ENCODE measurements at regions not wholly inside any gene's neighbourhood (a gene's known extent, or its start where the extent isn't known, plus 50 kb on each side); places are given as distances from the start of the nearest gene placed in this dataset.
A peak's percentile ranks its signal among the peaks of the same experiment; 100 is the strongest.

GRCh38 chr14:44404599-44404998 lies 102.5 kb downstream of the FSCB start:
- Histone ChIP-seq H3K4me1 (ENCODE audit: insufficient read depth, low read length, poor library complexity, severe bottlenecking) (peaks cover 19% of the 10 kb centered on the region), H3K4me3 (ENCODE audit: low read depth, low read length, poor library complexity, severe bottlenecking) (no peak overlapping the region), H3K9me3 (ENCODE audit: low read depth, low read length, poor library complexity, severe bottlenecking) (no peaks in the 10 kb centered on the region), H3K27ac (ENCODE audit: low read depth, low read length, poor library complexity, severe bottlenecking) (no peak overlapping the region), H3K27me3 (replicated peaks; ENCODE audit: insufficient read depth, low read depth, low read length, poor library complexity) (no peaks in the 10 kb centered on the region), H3K36me3 (ENCODE audit: insufficient read depth, low read length, poor library complexity, severe bottlenecking) (no peaks in the 10 kb centered on the region)
- intact Hi-C loops (cut with micrococcal nuclease; ENCODE audit: unreplicated experiment), result no loop called here
- no peak for TF ChIP-seq CTCF (conservative IDR thresholded peaks at IDR 0.05; ENCODE audit: low read depth, low read length)
- no peak for TF ChIP-seq EZH2 (IDR thresholded peaks at IDR 0.05; ENCODE audit: borderline replicate concordance, low read depth, low read length, poor library complexity, severe bottlenecking)
- ChIA-PET POLR2A (ENCODE audit: low non-redundant PET) (no interaction called here), CTCF (no interaction called here)
- no peak for DNase-seq (ENCODE audit: low spot score)
- no TSS peak for BruUV-seq (replicated peaks)

- no peaks in the 10 kb centered on the region for H3K27me3 ChIP-seq (replicated peaks; ENCODE audit: insufficient read depth, low read depth, low read length, poor library complexity)
- no peak for TF ChIP-seq CTCF (conservative IDR thresholded peaks at IDR 0.05; ENCODE audit: low read depth, low read length)
- TF ChIP-seq EZH2 (IDR thresholded peaks at IDR 0.05; ENCODE audit: borderline replicate concordance, low read depth, low read length, poor library complexity, severe bottlenecking), result no peak
- peak; percentile 65 for DNase-seq (ENCODE audit: low spot score)
- H3K36me3 ChIP-seq (ENCODE audit: insufficient read depth, low read length, poor library complexity, severe bottlenecking), result no peaks in the 10 kb centered on the region
- CTCF ChIA-PET, result no interaction called here
- BruUV-seq (replicated peaks), result no TSS peak
- H3K27ac ChIP-seq (ENCODE audit: low read depth, low read length, poor library complexity, severe bottlenecking), result no peak overlapping the region
- H3K4me3 ChIP-seq (ENCODE audit: low read depth, low read length, poor library complexity, severe bottlenecking), result no peak overlapping the region
- intact Hi-C loops (cut with micrococcal nuclease; ENCODE audit: unreplicated experiment), result no loop called here
- H3K9me3 ChIP-seq (ENCODE audit: low read depth, low read length, poor library complexity, severe bottlenecking), result no peaks in the 10 kb centered on the region
- POLR2A ChIA-PET (ENCODE audit: low non-redundant PET), result no interaction called here
- peaks cover 19% of the 10 kb centered on the region for H3K4me1 ChIP-seq (ENCODE audit: insufficient read depth, low read length, poor library complexity, severe bottlenecking)
These were observed 103.0 kb downstream of the FSCB start for GRCh38 chr14:44404036-44404435.

- no TSS peak for BruUV-seq (replicated peaks)
- POLR2A ChIA-PET (ENCODE audit: low non-redundant PET), result no interaction called here
- H3K27me3 ChIP-seq (replicated peaks; ENCODE audit: insufficient read depth, low read depth, low read length, poor library complexity), result no peaks in the 10 kb centered on the region
- H3K9me3 ChIP-seq (ENCODE audit: low read depth, low read length, poor library complexity, severe bottlenecking), result peaks cover 3% of the 10 kb centered on the region
- DNase-seq (ENCODE audit: low spot score), result no peak
- no peaks in the 10 kb centered on the region for H3K36me3 ChIP-seq (ENCODE audit: insufficient read depth, low read length, poor library complexity, severe bottlenecking)
- TF ChIP-seq CTCF (conservative IDR thresholded peaks at IDR 0.05; ENCODE audit: low read depth, low read length), result no peak
- no peak for TF ChIP-seq EZH2 (IDR thresholded peaks at IDR 0.05; ENCODE audit: borderline replicate concordance, low read depth, low read length, poor library complexity, severe bottlenecking)
- CTCF ChIA-PET, result no interaction called here
- no peak overlapping the region for H3K4me3 ChIP-seq (ENCODE audit: low read depth, low read length, poor library complexity, severe bottlenecking)
- intact Hi-C loops (cut with micrococcal nuclease; ENCODE audit: unreplicated experiment), result no loop called here
- peaks cover 19% of the 10 kb centered on the region for H3K4me1 ChIP-seq (ENCODE audit: insufficient read depth, low read length, poor library complexity, severe bottlenecking)
- no peak overlapping the region for H3K27ac ChIP-seq (ENCODE audit: low read depth, low read length, poor library complexity, severe bottlenecking)
These were observed 103.9 kb downstream of the FSCB start for GRCh38 chr14:44403193-44403592.
